ENCODE measurements at regions not wholly inside any gene's neighbourhood (a gene's known extent, or its start where the extent isn't known, plus 50 kb on each side); places are given as distances from the start of the nearest gene placed in this dataset.

DNA sequence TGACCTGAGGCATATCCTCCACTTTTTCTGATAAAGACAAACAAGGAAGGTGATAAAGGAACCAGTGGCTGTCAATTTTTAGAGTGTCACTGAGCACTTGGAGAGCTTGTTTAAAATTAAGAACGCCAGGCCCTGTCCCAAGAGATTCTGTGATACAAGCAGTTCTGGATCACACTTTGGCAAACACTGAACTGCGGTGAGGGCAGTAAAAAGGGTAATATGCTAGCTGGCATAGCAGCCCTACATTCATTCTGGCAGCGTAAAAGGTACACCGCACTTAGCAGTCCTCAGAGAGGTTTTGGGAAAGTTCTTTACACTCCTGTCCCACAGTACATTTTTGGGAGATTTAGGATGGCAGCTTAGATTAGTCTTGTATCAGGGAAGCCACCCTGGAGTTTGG, 101.3 kb upstream of the CCDC150 start:
- DNase-seq: no peak

GRCh38 chr2:196538646-196539045, 100.9 kb upstream of the CCDC150 start:
- DNase-seq: no peak

DNA sequence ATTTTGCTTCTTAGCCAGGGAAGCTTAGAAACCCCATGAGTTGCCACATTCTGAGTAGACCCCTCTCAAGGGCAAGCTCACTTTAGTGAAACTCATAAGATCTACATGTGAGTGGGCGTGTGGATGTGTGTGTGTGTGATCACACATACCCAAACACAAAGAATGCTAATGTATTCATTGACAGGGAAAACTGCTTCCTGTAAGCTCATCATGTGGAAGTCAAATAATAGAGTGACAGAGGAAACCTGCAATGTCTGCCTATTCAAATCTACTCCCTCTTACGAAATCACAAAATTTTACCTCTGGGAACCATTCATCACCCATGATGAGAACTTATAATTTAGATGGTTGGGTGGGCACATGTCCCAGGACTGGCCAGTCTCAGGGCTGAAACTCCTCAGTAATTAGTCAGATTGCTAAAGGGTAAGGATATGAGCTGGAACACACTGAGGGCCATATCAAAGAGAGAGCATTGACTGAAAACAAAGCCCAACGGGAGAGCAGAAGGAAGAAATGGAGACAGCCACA, 94.5 kb upstream of the CCDC150 start:
- DNase-seq: no peak

GRCh38 chr2:196546151-196546919, 93.2 kb upstream of the CCDC150 start:
- no peak for DNase-seq

- no peak for DNase-seq
Observed at GRCh38 chr2:196549052-196549451, 90.5 kb upstream of the CCDC150 start.

DNA sequence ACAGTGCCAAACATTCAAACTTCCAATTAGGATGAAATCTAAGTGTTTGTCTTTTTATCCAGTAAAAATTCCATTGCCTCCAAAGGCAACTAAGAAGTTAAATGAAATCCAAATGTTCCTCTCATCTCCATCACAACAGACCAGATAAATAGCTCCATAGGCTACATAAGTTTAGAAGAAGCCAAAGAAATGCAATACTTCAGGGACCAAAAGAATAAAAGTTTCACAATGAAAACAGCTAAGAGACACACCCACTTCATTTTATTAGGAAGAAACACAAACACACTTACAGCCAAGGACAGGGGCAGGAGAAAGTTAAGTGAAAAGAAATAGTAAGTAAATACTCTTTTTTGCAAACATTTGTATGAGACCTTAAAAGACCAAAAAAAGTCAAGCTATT, 88.5 kb upstream of the CCDC150 start:
- no peak for DNase-seq

DNA sequence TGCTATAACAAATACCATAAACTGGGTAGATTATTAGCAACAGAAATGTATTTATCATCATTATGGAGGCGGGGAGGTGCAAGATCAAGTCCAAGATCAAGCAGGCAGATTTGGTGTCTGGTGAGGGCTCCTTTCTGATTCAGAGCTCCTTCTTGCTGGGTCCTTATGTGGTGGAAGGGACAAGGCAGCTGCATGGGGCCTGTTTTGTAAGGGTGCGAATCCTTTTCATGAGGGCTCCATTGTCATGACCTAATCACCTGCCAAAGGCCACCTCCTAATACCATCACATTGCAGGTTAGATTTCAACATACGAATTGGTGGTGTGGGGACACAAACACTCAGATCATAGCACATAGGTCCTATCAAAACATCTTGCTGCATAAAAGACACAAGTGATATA, 84.4 kb upstream of the CCDC150 start:
- DNase-seq: no peak

GRCh38 chr2:196555726-196556125, 83.8 kb upstream of the CCDC150 start:
- no peak for DNase-seq

DNA sequence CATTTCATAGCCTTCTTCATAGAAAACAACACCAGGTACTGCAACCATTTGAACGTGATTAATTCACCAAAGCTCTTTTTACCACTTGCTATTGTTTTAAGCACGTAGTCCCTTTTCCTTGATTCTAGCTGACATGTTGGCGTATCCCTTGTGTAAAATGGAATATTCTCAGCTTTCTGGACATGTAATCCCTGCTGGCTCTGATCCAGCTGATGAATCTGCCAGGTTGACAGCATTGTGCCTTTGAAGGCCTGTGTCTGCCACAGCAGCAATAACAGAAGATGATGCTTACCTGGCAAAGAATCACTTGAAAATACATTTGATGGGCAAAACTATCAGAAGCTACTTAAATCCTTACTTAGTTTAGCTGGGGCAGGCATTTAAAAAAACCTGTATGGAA, 81.0 kb upstream of the CCDC150 start:
- no peak for DNase-seq

GRCh38 chr2:196563876-196564275, 75.6 kb upstream of the CCDC150 start:
- DNase-seq: no peak

- no peak for DNase-seq
Observed at GRCh38 chr2:196565106-196565765, 74.3 kb upstream of the CCDC150 start.

GRCh38 chr2:196565982-196566381, 73.5 kb upstream of the CCDC150 start:
- DNase-seq: no peak

GRCh38 chr2:196566961-196567666, 72.4 kb upstream of the CCDC150 start:
- no peak for DNase-seq

GRCh38 chr2:196568506-196568905, 71.0 kb upstream of the CCDC150 start:
- DNase-seq: no peak

- no peak for DNase-seq
Observed at GRCh38 chr2:196584903-196585302, 54.6 kb upstream of the CCDC150 start.

- no peak for DNase-seq
Observed at GRCh38 chr2:196586511-196586991, 53.0 kb upstream of the CCDC150 start.

DNA sequence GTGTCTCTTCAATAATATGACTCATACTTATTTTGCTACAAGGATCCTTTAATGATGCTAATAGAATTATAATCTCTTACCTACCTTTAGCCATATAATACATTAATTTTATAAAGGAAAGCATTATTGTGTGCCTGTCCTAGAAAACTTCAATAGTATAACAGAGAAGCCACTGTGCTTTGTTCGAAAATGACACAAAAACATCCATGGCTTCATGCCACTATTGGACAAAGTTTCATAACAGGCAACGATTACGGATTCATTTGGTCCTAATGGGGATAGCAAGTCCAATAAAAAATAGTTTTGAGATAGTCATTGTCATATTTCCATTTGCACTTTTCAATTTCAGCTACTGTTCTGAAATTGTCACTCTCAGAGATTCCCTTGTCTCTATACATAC, 52.5 kb upstream of the CCDC150 start:
- no peak for DNase-seq

DNA sequence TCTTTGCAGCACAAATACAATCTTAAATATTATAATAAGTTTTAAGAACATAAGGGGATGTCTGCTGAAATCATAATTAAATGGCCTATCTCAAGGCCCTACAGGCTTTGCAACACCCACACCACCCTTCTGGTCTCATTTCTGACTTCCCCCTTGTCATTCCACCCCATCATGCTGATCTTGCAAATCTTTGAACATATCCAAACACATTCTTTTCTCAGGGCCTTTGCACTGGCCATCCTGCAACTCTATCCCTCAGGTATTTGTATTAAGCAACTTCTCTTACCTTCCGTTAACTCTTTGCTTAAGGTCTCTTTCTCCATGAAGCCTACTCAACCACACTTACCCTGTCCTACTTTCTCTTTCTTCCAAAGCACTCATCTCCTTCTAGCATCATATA, 51.8 kb upstream of the CCDC150 start:
- DNase-seq: no peak

DNA sequence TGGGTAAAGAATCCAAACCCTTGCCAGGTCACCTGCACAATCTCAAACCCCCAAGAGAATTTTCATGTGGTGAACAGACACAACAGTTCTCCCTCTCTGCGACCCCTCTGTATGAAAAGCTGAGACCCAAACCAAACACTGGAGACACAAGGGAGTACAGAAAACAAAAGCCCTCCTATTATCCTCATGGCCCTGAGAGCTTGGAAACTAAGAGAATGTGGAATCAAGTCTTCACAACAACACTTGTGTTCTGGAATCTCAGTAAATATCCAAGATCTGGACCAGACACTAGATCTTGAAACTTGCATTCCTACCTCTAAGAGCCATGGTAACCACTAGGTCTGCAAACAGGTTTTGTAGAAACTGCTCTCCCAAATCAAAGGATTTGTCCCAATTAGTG, 50.1 kb upstream of the CCDC150 start:
- DNase-seq: no peak

Data from NCI-H187 (cell line).